NCI-H2107 treated with DMSO at 0.1 percent for 48 hours (cell line): ENCODE measurements at regions not wholly inside any gene's neighbourhood (a gene's known extent, or its start where the extent isn't known, plus 50 kb on each side); places are given as distances from the start of the nearest gene placed in this dataset.

Experiments
- DNase-seq: peaks from one replicate; lab custom pipeline; 2025; ENCODE audit not compliant: unreplicated experiment; lab: John Stamatoyannopoulos, UW

DNA sequence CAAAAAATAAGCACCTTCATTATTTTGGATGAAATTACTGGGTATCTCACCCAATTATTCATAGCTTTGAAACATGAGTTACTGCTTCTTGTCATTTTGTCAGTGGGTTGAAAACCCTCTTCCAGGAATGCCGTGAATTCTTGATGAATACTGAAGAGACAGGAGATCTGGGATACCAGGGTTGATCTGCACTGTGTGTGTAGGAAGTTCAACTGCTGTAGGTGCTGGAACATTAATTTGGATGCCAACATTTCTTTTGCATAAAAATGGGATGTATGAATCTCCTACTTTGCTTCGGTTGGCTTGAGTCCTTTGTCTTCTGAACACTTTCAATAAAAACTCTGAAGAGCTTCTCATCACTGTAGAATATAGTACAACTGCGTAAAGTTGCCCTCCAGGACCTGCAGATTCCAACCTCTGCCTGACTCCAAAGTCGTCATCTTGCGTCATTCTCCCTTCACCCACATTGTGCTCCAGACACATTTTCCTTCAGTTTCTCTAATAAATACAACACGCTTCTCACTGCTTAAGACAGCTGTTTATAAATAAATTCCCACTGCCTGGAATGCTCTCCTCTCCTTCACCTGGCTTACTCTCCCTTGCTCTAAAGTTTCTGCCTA is 312.7 kb upstream of the TGFBR2 start:
- no peak for DNase-seq

DNA sequence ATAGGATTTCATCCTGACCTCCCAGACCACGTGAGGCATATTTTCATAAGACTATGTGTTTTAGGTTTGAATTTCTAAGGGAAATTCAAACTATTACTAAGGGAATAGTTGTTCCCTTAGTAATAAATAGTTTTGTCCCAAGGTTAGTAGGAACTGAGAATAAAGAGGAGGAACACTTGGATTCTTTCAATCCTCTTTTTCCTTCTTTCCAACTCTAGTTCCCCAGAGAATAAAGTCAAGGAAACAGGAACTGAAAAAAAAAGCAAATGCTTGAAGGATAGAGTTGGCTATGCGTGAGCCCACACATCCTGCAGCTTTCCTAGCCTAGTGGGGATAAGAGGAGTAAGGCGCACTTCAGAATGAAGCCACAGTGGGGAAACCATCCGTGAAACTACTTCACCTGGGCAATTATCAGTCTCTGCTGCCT is 312.1 kb upstream of the TGFBR2 start:
- no peak for DNase-seq

DNA sequence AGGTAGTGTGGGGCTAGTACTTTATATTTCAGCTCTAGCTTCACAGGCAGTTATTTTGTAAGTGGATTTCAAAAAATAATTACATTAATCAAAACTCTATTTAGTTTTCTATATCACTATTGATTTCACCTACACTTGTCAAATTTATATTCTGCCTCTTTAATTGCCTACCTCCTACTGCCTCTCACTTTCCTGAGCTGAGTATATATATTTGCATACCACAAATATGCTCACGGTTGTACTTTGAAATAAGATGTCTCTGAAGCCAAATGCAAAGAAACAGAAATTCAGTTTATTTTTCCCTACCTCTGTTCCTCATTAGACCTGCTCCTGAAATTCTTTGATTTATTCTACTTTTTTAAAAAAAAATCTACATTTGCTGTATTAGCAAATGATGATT is 309.3 kb upstream of the TGFBR2 start:
- no peak for DNase-seq

DNA sequence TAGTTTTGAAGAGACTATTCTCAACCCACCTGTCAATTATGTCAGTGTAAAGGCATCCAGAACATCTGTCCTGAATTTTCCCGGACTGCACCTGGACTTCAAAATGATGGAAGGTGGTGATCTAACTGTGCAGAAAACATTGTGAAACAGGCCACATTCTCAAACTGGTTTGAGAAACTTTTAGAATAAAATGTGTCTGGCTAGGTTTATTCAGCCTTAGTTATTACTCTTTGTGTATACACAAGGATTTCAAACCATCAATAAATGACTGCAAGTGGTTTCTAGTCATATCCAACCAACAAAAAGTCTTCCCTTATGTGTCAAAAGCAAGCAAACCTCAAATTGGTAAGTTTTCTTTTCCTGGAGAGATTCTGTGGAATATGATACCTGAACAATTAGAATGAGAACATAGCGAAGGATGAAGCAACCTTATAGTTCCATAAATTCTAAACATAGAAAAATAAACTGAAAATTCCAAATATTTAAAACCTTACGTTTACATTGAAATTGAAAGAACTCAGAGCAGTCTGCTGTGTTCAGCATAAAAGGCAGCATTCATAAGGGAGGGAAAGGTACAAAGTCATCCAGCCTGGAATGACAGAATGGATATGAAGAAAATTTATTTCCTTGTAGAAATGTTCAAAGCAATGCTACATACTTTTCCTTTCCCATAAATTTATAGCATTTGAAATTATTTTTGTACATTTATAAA is 306.6 kb upstream of the TGFBR2 start:
- no peak for DNase-seq

DNA sequence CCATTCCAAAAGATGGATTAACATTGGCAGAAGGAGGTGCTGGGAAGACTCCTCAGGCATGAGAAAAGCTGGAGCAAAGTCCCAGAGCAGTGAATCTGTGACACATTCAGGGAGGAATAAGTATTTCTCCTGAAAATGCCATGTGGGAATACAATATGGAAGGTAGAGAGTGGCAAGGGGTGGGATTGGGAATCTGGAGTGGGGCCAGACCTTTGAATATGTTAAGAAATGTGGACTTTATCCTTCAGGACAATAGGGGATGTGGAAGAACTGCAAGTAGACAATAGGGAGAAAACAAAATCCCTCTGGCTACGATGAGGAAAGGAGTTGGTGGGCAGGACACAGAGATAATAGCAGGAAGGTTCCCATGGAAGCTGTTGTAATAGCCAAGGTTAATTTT is 305.6 kb upstream of the TGFBR2 start:
- DNase-seq, result no peak

DNA sequence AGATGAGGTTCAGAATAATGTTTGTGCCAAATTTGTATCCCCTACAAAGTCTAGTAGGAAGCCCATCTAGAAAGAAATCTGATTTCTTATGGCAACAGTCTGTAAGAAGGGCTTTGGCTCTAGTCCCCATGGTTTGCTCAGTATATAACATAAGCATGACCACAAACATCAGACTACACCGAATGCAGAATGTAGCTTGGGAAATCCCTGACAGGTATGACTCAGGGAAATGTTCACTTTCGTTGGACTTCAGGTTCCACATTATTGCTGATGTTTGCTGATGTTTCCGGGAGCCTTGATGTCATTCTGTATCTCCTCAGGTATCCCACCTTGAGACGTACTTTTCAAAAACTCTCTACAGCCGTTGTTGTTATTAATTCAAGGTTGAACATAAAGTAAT is 304.4 kb upstream of the TGFBR2 start:
- DNase-seq, result no peak

DNA sequence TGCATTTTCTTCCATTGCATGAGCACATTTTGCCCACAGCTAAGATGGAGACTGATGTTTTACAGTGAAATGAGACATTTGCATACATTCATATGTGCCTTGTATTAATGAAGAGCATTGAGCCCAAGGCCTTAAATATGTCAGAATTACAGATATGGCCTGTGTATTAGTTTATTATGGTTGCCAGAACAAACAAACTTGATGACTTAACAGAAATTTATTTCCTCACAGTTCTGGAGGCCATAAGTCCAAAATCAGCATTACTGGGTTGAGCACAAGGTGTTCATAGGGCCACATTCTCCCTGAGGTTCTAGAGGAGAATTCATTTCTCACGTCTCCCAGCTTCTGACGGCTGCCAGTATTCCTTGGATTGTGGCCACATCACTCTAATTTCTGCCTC is 302.6 kb upstream of the TGFBR2 start:
- no peak for DNase-seq

DNA sequence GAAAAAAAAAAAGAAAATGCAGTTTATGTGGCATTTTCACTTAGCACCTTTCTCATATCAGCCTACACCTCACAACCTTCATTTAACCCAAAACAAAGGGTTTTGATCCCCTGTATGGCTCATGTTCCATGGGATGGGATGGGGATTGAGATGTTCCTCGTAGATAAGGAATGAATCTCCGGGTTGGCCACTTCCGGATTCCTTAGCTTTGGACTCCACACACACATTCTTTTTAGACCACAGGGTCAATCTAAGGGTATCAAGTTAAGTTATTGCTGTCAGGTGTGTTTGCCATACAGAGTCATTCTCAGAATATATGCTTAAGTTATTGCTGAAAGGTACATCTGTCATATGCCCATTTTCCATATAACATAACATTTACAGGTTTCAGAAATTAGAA is 301.4 kb upstream of the TGFBR2 start:
- no peak for DNase-seq

DNA sequence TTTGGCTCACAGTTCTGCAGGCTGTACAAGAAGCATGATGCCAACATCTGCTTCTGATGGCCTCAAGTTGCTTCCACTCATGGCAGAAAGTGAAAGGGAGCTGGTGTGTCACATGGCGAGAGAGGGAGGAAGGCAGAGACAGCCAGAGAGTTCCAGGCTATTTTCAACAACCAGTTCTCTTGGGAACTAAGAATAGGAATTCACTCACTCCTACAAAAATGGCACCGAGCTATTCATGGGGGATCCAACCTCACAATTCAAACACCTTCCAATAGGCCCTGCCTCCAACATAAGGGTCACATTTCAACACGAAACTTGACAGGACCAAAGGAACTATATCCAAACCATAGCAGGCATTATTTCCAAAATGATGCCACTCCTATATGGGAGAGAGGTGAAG is 299.5 kb upstream of the TGFBR2 start:
- no peak for DNase-seq

DNA sequence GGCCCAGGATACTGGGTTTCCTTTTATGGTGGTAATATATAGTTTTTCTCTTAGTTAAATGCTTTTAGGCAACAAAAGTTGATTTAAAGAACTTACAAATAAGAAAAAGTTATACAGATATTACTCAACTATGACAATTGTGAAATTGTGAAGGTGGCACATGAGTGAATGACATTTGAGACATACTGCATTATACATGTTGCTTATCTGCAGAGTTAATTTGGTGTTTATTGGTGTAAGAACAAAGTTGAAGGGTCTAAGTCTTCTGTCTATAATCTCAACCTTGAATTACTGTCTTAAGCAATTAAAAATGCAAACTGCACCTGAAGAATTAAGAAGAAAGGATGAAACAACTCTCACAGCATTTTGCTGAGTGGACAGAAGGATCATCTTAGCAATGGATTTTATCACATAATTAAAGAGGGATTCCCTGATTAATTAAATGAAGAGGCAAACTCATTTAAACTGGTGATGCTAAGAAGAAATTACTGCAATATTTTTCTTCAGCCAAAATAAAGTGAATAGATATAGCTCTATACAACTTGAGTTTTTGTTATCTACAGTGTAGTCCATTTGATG is 298.9 kb upstream of the TGFBR2 start:
- DNase-seq, result no peak

DNA sequence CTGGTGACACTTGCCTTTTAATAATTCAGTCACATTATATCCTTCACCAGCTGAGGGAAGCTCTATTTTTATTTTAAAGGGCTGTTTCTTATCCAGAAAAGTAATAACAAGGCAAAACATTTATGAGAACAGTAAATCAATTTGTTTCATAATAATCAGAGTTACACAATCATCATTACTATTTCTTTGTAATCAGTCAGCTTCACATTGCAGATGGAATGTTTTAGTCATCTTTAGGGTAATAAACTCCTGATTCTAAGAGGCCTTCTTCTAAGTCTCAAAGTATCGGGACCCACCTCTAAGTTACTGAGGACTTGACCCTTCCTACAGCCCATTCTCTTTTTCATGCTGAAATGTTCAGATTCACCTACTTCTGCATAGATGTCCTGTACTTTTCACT is 298.3 kb upstream of the TGFBR2 start:
- DNase-seq, result no peak

DNA sequence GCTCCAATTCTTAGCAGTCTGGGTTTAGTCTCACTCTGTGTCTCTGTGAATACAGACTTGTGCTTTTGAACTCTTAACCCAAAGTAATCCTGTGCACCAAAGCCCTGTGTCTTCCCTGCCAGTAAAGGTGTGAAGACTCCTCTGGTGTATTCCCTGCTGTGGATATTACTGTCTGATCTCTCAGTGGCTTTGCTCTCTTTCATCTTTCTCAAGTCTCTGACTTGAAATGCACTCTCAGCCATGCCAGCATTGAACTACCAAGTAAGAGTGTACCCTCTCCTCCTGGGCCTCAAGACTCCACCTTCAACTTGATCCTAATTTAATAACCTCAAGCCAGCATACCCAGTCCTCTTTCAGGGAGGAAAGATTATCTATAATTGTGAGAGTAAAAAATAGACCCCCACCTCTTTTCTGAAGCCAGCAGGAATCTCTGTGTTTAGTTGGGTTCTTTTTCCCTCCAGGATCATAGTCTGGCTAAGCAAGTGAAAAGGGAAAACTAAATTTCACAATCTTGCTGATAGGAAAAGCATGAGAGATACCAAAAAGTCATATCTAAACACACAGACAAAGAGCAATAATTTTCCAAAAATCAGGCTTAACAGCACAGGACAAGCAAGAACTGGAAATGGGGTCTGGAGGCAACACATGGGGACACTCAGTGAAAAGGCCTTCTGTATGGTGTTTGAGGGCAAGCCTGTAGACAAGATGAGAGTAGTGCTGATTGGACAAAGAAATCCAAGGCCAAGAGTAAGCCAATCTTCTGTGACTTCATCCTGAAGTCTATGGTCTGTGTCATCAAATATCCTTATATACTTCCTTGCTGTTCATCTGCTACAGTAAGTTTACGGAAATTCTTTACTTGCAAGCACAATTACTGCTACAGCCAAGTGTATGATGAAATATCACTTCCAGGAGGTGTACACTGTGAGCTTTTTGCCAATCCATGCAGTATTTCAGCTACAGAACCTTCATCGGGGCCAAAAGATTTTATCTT is 296.1 kb upstream of the TGFBR2 start:
- DNase-seq, result no peak

DNA sequence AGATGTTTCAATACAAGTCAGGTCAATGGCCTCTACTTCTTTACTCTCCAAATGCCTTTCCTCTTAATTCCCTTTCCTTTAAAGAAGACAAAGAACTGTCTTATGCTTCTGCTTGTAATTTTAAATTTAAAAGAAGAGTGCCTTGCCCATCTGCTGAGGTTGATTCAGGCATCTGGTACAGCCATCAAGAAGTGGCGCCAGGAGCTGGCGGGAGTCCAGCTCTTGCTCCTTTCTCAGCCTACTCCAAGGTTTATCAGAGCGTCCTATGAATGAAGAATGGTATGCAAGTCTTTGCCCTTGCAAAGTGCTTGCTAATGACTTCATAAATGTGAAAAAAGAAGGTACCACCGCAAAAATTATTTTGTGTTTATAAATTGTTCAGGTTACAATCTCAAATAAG is 294.6 kb upstream of the TGFBR2 start:
- no peak for DNase-seq

DNA sequence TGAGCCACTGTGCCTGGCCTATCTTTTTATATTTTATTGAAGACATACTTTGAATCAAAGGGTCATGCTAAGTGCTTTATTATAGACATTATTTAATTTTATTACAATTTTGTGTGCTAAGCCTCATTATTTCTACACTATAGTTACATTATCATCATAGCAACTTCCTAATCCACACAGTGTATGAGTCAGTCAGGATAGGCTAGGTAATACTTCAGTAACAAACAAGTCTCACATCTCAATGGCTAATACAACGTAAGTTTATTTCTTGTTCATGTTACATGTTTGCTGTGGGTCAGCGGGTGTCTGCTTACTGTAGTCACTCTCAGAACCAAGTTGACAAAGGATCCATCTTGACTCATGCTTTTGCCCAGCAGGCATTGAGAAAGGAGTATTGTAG is 292.6 kb upstream of the TGFBR2 start:
- no peak for DNase-seq

DNA sequence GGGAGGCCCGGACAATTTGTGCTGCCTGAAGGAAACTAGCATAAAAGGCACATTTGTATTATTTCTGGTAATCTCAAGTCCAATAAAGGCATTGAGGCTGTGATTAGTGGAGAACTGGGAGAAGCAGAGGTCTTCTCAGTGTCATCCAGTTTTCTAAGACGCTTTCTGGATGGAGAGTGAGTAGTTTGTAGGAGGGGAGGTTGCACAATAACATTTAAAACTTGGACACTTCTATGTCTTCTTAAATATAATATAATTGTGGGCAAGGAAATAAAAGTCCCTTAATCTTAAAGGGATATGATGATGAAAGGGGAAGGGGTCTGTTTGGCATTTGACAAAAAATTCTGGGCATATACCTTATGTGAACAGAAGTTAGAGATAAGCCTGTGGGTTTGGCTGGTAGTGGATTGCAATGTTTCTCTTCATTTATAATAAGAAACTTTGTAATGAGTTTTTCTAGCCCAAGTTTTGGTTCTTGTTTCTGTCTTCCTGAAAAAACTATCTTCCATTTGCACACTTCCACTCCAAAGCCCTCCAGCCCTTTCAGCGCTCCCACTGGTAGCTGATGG is 291.6 kb upstream of the TGFBR2 start:
- DNase-seq, result no peak

DNA sequence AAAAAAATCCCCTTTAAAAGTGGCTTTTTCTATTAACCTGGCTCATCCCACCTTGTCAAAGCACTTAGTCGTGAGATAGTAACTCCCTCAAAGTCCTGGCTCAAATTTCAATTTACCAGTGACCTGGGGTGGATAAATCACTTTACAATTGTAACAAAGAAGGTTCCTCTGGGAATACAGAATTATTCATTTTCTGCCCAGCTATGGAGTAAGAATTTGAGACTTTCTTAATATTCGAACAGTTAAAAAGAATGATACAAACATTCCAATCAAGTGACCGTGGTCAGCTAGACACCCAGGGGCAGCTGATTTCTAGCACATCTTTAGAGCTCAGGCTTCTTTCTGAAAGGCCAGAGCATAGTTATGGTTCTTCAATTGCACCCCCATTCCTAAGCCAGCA is 291.0 kb upstream of the TGFBR2 start:
- DNase-seq, result no peak

DNA sequence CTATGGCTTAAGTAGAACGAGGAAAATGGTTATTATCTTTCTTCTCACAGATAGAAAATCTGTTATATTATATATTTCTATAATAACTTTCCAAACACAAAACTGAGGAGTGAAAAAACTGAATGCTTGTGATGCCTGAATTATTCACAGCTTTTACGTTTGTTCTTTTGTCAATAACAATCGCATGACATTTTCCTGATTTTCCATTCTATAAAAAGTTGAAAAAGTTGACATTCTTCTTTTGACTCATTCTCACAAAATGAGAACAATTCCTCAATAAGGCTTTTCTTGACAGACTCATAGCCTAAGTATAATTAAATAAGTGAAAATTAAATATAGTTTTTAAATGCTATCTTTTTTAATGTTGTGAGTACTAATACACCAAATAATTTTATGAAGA is 288.8 kb upstream of the TGFBR2 start:
- no peak for DNase-seq

DNA sequence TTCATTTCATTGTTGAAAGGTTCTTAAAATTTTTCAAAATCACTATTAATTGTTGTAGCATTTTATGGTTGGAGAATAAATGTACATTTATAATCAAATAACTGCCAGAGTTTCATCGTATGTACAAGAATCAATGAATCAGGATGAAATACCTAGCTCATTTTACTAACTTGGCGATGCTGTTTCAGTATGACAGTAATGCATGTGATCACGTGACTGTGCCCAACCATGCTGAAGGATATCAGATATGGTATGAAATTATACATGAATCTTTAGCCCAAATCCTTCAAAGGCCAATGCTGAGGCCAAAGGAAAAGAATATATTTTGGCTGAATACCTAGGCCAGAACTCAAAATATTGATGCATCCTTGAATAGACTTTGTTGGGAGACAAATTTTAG is 288.3 kb upstream of the TGFBR2 start:
- no peak for DNase-seq

DNA sequence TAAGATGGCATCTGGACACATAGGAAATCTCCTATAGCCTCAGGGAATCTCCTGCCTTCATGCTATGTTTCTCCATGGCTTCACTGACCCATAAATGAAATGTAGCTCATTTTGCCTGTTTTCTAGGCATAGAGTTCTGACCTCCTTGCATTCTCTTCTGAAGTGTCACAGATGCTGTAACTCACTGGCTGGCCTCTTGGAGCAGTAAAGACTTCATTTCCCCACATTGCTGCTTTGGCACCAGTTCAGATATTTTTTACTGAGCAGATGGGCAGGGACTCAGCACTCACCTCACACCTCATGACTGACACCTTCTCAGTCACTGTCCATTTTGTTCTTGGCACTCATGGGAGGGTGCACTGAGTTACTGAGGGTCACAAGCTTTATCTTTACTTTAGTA is 286.7 kb upstream of the TGFBR2 start:
- DNase-seq, result no peak

DNA sequence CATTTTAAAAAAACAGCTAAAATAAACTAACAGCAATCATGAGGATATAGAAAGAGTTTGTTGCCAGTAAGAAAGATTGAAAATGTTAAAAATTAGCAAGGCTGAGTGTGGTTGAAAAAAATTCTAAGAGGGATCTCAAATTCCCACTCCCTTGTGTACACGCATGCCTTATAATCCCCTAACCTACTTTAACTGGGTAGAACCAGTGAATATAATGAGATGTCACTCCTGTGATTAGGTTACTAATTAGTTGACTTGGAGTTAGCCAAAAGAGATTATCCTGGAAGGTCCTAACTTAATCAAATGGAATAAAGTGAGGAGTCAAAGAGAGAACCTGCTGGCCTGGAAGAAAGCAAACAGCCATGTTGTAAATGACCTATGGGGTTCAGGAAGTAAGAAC is 286.0 kb upstream of the TGFBR2 start:
- DNase-seq, result no peak

DNA sequence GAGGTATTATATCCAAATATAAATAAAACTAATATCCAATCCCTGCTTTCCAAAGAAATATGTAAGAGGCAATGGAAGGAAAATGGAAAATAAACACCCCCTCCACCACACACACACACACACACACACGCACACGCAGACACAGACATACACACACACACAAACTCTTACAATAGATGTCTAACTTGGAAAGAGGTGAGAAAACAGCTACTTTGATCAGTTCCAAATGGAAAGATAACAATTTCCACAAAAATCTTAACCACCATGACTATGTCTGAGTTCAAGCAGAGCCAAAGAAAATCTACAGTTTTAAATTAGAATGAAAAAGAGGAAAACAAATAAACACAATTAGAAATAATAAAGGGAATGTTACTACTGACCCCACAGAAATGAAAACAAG is 285.3 kb upstream of the TGFBR2 start:
- DNase-seq, result no peak
